ENCODE measurements at regions not wholly inside any gene's neighbourhood (a gene's known extent, or its start where the extent isn't known, plus 50 kb on each side); places are given as distances from the start of the nearest gene placed in this dataset.

GRCh38 chr11:121241343-121242211 lies 51.0 kb upstream of the SC5D start:
- POLR2A ChIA-PET = interaction anchor here (0.5 kb wide), 1 partner anchor 207 kb away, joined by 3 read pairs; no protein-coding TSS in a partner anchor
- CTCF ChIA-PET = interaction anchor here (0.6 to 1.7 kb wide), 3 partner anchors 9 to 525 kb away, joined by 3 read pairs; no protein-coding TSS in a partner anchor
- TF ChIP-seq CTCF (IDR thresholded peaks at IDR 0.05; ENCODE audit: unreplicated experiment) = no peak
- H3K4me3 Mint-ChIP-seq (ENCODE audit: unreplicated experiment) = no peak overlapping the region
- H3K27ac Mint-ChIP-seq (ENCODE audit: low read depth, unreplicated experiment) = no peak overlapping the region
- peaks cover 51% of the 10 kb centered on the region for H3K27me3 Mint-ChIP-seq (ENCODE audit: insufficient read depth, unreplicated experiment)
- no peak for DNase-seq (ENCODE audit: unreplicated experiment)
- H3K9me3 Mint-ChIP-seq (ENCODE audit: unreplicated experiment) = no peaks in the 10 kb centered on the region
- H3K36me3 Mint-ChIP-seq (ENCODE audit: insufficient read depth, unreplicated experiment) = no peaks in the 10 kb centered on the region
- BruUV-seq (replicated peaks) = no TSS peak
- peaks cover 8% of the 10 kb centered on the region for H3K4me1 Mint-ChIP-seq (ENCODE audit: insufficient read depth, unreplicated experiment)
- intact Hi-C loops (cut with micrococcal nuclease) = no loop called here

Data from MCF 10A (cell line).